B cell (primary cell): ENCODE measurements at regions not wholly inside any gene's neighbourhood (a gene's known extent, or its start where the extent isn't known, plus 50 kb on each side); places are given as distances from the start of the nearest gene placed in this dataset.

Experiments
- ATAC-seq: fragments of 200-7000 bp; cut with Tn5 transposase; one replicate; pipeline ENCODE4 v1.10.0; 2021; ENCODE audit warnings: low read depth, mild to moderate bottlenecking, moderate number of reproducible peaks, moderate library complexity
- CTCF ChIA-PET: fragments of 350-600 bp; sonication (Branson Sonifier 250); formaldehyde crosslinking; loops from one replicate; lab custom pipeline; 2021; ENCODE audit warnings: antibody characterized with exemption, inconsistent platforms; lab: Charles Lee
- POLR2A ChIA-PET: fragments of 350-600 bp; sonication (Branson Sonifier 250); formaldehyde crosslinking; loops from one replicate; lab custom pipeline; 2021; ENCODE audit warnings: antibody characterized with exemption; lab: Charles Lee
- DNase-seq: peaks from one replicate; pipeline ENCODE4 v3.0.0; 2013
- H2AFZ ChIP-seq: 2 replicates; pipeline ENCODE4 v1.6.1; 2012; ENCODE audit warnings: mild to moderate bottlenecking, low read depth, low read length; ENCODE audit not compliant: insufficient read depth, poor library complexity, severe bottlenecking
- H3K27ac ChIP-seq, 2 donors: 1 replicate in 1 of 2; 2 replicates in 1 of 2; pipeline ENCODE4 v1.5.1; 2012 to 2013; ENCODE audit warnings: low read length in 2 of 2, mild to moderate bottlenecking in 2 of 2, moderate library complexity in 1 of 2
- H3K27me3 ChIP-seq, 4 experiments: fragments of 200-600 bp in 1 of 4; sonication (generic) in 1 of 4; replicated peaks in 1 of 4; 1 replicate in 2 of 4; 2 replicates in 2 of 4; pipeline versions ENCODE4 v1.6.1 to v1.7.0; 2013 to 2016; ENCODE audit warnings: low read length in 3 of 4, mild to moderate bottlenecking in 2 of 4, mixed read lengths in 1 of 4, moderate library complexity in 1 of 4; ENCODE audit not compliant: insufficient read depth in 4 of 4, control insufficient read depth in 3 of 4; ENCODE audit errors: control extremely low read depth in 1 of 4
- H3K36me3 ChIP-seq, 2 experiments: replicated peaks in 1 of 2; 1 replicate in 1 of 2; 2 replicates in 1 of 2; pipeline versions ENCODE4 v1.6.1 to v1.7.1; 2013; ENCODE audit warnings: low read length in 1 of 2; ENCODE audit not compliant: insufficient read depth in 2 of 2, control insufficient read depth in 1 of 2; ENCODE audit errors: control extremely low read depth in 1 of 2, extremely low read depth in 1 of 2
- H3K4me1 ChIP-seq, 2 donors: fragments of 200-600 bp in 1 of 2; sonication (generic) in 1 of 2; 1 replicate in 1 of 2; 2 replicates in 1 of 2; pipeline versions ENCODE4 v1.5.1 to v1.6.1; 2013 to 2017; ENCODE audit warnings: low read length in 2 of 2; ENCODE audit not compliant: control insufficient read depth in 2 of 2, insufficient read depth in 2 of 2
- H3K4me2 ChIP-seq: replicated peaks from 2 replicates; pipeline ENCODE3; 2012; ENCODE audit warnings: mild to moderate bottlenecking, low read depth, low read length; ENCODE audit not compliant: poor library complexity, severe bottlenecking
- H3K4me3 ChIP-seq, 5 experiments: fragments of 200-600 bp in 1 of 5; sonication (generic) in 1 of 5; 1 replicate in 3 of 5; 2 replicates in 2 of 5; pipeline versions ENCODE4 v1.5.1 to v1.7.0; 2011 to 2016; ENCODE audit warnings: low read length in 4 of 5, mild to moderate bottlenecking in 4 of 5, low read depth in 2 of 5, control low read depth in 1 of 5, moderate library complexity in 1 of 5; ENCODE audit not compliant: insufficient read depth in 1 of 5; ENCODE audit errors: control extremely low read depth in 1 of 5, extremely low read depth in 1 of 5
- H3K79me2 ChIP-seq: fragments of 200-600 bp; sonication (generic); one replicate; pipeline ENCODE4 v1.6.0; 2016; ENCODE audit warnings: low read length; ENCODE audit not compliant: control insufficient read depth, insufficient read depth
- H3K9ac ChIP-seq: fragments of 200-600 bp; sonication (generic); 2 replicates; pipeline ENCODE4 v1.6.1; 2017; ENCODE audit warnings: mild to moderate bottlenecking, low read length, moderate library complexity
- H3K9me3 ChIP-seq, 3 donors: one replicate each; pipeline versions ENCODE4 v1.6.1 to v1.7.1; 2013; ENCODE audit warnings: low read length in 2 of 3; ENCODE audit not compliant: control insufficient read depth in 2 of 3, insufficient read depth in 1 of 3; ENCODE audit errors: control extremely low read depth in 1 of 3
- H4K20me1 ChIP-seq: 2 replicates; pipeline ENCODE4 v1.6.0; 2012; ENCODE audit warnings: mild to moderate bottlenecking, low read length; ENCODE audit not compliant: insufficient read depth, control insufficient read depth, poor library complexity, severe bottlenecking
- H3K27ac Mint-ChIP-seq: one replicate; pipeline ENCODE4 v1.8.0; 2021; ENCODE audit warnings: mixed read lengths
- H3K27me3 Mint-ChIP-seq: one replicate; pipeline ENCODE4 v1.8.0; 2021; ENCODE audit warnings: mixed read lengths
- H3K4me1 Mint-ChIP-seq: one replicate; pipeline ENCODE4 v1.8.0; 2021; ENCODE audit warnings: mixed read lengths
- H3K4me3 Mint-ChIP-seq: one replicate; pipeline ENCODE4 v1.8.0; 2021; ENCODE audit warnings: mixed read lengths
- H3K9me3 Mint-ChIP-seq: one replicate; pipeline ENCODE4 v1.8.0; 2022; ENCODE audit warnings: mixed read lengths; ENCODE audit not compliant: insufficient read depth
- CTCF ChIP-seq: fragments of 200-600 bp; IDR thresholded peaks from one replicate; pipeline ENCODE4 v1.8.0; 2022; ENCODE audit warnings: antibody characterized with exemption, mild to moderate bottlenecking
- EZH2 ChIP-seq: IDR thresholded peaks from 2 replicates; pipeline ENCODE4 v1.6.1; 2012; ENCODE audit warnings: borderline replicate concordance, low read depth, mild to moderate bottlenecking, moderate library complexity, low read length; ENCODE audit not compliant: insufficient read depth, poor library complexity, severe bottlenecking
- WGBS: methylation state at CpG from one replicate; pipeline ENCODE4 v1.1.5; 2013; ENCODE audit warnings: missing lambda C conversion rate; ENCODE audit not compliant: insufficient coverage; 5-methylcytosine and 5-hydroxymethylcytosine counted together
- intact Hi-C: fragments of 100-400 bp; cut with micrococcal nuclease; formaldehyde crosslinking; loops from one replicate; pipeline ENCODE4 v1.10.0; 2022

DNA sequence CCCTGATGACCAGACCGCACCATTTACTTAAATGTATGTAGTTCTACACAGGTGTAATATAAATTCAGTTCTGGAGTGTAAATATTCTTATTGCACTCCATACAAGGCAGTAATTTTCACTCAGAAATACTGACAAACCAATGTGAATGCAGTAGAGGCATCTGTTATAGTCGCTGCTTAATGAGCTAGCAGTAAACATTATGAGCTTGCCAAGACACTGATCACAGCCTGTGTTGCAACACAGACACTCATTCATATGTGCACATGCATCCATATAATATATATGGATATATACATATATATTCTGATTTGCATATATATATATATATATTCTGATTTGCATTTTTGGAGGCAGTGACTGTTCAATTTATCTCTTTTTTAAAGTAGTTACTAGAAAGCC is 435.1 kb upstream of the ST8SIA4 start:
- H3K9me3 Mint-ChIP-seq: no peaks in the 10 kb centered on the region
- H4K20me1 ChIP-seq: no peaks in the 10 kb centered on the region
- no peaks in the 10 kb centered on the region for H3K27me3 Mint-ChIP-seq
- WGBS: no CpG with 5 or more reads among the region's 2 CpGs
- intact Hi-C loops: no loop called here
- no peak overlapping the region for H3K27ac ChIP-seq
- H3K4me1 Mint-ChIP-seq: no peaks in the 10 kb centered on the region
- H3K4me1 ChIP-seq: no peaks in the 10 kb centered on the region
- CTCF ChIA-PET: no interaction called here
- no peak for ATAC-seq
- H2AFZ ChIP-seq: no peak overlapping the region
- no peaks in the 10 kb centered on the region for H3K79me2 ChIP-seq
- H3K9me3 ChIP-seq: no peaks in the 10 kb centered on the region
- no peak overlapping the region for H3K27ac Mint-ChIP-seq
- no peak overlapping the region for H3K4me3 Mint-ChIP-seq
- POLR2A ChIA-PET: no interaction called here
- TF ChIP-seq EZH2: no peak
- no peak for TF ChIP-seq CTCF
- no peak overlapping the region for H3K9ac ChIP-seq
- H3K36me3 ChIP-seq: no peaks in the 10 kb centered on the region
- DNase-seq: no peak
- H3K27me3 ChIP-seq: no peaks in the 10 kb centered on the region
- no peak overlapping the region for H3K4me2 ChIP-seq
- H3K4me3 ChIP-seq: no peak overlapping the region

- no CpG with 5 or more reads among the region's 1 CpG for WGBS
- Histone ChIP-seq H3K9me3 (no peaks in the 10 kb centered on the region), H3K4me3 (no peak overlapping the region), H4K20me1 (no peaks in the 10 kb centered on the region), H3K4me2 (no peak overlapping the region), H3K27ac (no peak overlapping the region), H2AFZ (no peak overlapping the region), H3K27me3 (no peaks in the 10 kb centered on the region), H3K36me3 (no peaks in the 10 kb centered on the region), H3K4me1 (no peaks in the 10 kb centered on the region), H3K9ac (no peak overlapping the region), H3K79me2 (no peaks in the 10 kb centered on the region)
- CTCF ChIA-PET: no interaction called here
- intact Hi-C loops: no loop called here
- DNase-seq (no peak), ATAC-seq (no peak)
- POLR2A ChIA-PET: no interaction called here
- Mint-ChIP-seq H3K4me1 (no peaks in the 10 kb centered on the region), H3K9me3 (peaks cover 3% of the 10 kb centered on the region), H3K27me3 (no peaks in the 10 kb centered on the region), H3K4me3 (no peak overlapping the region), H3K27ac (no peak overlapping the region)
- TF ChIP-seq EZH2: no peak
- no peak for TF ChIP-seq CTCF
Observed at GRCh38 chr5:101327816-101328215, 424.7 kb upstream of the ST8SIA4 start.
